ENCODE measurements at regions not wholly inside any gene's neighbourhood (a gene's known extent, or its start where the extent isn't known, plus 50 kb on each side); places are given as distances from the start of the nearest gene placed in this dataset.

DNA sequence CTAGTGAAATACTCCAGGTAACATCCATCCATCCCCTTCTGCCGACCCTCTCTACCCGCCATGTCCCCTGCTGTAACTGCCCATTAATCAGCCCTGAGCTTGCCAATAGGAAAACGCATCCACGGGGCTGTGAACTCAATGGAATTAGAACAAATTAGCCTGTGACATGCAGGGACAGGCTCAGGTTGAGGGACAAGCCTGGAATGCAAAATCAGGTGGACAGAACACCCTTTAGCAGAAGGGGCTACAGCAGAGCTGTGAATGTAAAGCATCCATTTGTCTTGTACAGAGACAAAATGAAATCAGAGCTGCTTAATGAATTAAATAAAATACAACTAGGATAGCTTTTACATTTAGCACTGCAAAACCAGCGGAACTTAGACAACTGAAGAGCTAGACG lies 187.3 kb upstream of the SASH1 start:
- Mint-ChIP-seq H3K27ac (no peak overlapping the region), H3K27me3 (peaks cover 19% of the 10 kb centered on the region), H3K4me3 (no peak overlapping the region), H3K36me3 (ENCODE audit: low read depth) (no peaks in the 10 kb centered on the region), H3K9me3 (no peaks in the 10 kb centered on the region), H3K4me1 (ENCODE audit: low read depth) (no peaks in the 10 kb centered on the region)
- Histone ChIP-seq H3K4me1 (ENCODE audit: insufficient read depth, low read length) (no peaks in the 10 kb centered on the region), H3K36me3 (ENCODE audit: insufficient read depth, low read length) (no peaks in the 10 kb centered on the region), H3K27me3 (ENCODE audit: control insufficient read depth in 1 of 2, insufficient read depth in 2 of 2, low read length in 2 of 2) (no peaks in the 10 kb centered on the region), H3K4me3 (ENCODE audit: low read length) (no peak overlapping the region), H3K9me3 (ENCODE audit: control insufficient read depth in 1 of 2, insufficient read depth in 1 of 2, low read length in 2 of 2) (no peaks in the 10 kb centered on the region), H3K27ac (ENCODE audit: low read depth in 1 of 2, low read length in 2 of 2) (no peak overlapping the region)
- POLR2A ChIA-PET: no interaction called here
- ATAC-seq (ENCODE audit: poor library complexity) (no peak), DNase-seq (no peak)
- CTCF ChIA-PET: no interaction called here
- intact Hi-C loops (cut with DNase I, micrococcal nuclease): no loop called here
- no peak for TF ChIP-seq CTCF (IDR thresholded peaks at IDR 0.05)

DNA sequence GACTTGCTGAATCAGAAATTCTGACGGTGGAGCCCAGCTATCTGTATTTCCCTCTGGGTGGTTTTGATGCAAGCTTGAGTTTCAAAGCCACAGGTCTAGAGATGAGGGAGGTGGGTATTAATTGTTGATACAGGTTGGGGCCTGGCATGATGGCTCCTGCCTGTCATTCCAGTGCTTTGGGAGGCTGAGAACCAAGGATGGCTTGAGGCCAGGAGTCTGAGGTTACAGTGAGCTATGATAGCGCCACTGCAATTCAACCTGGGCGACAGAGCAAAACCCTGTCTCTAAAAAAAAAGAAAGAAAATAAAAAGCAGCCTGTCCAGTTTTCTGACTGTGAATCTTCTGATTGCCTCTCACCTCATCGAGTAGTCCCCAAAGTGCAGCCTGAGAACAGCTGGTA lies 184.8 kb upstream of the SASH1 start:
- Histone ChIP-seq H3K9me3 (ENCODE audit: control insufficient read depth in 1 of 2, insufficient read depth in 1 of 2, low read length in 2 of 2) (no peaks in the 10 kb centered on the region), H3K4me1 (ENCODE audit: insufficient read depth, low read length) (no peaks in the 10 kb centered on the region), H3K4me3 (ENCODE audit: low read length) (no peak overlapping the region), H3K27ac (ENCODE audit: low read depth in 1 of 2, low read length in 2 of 2) (no peak overlapping the region), H3K36me3 (ENCODE audit: insufficient read depth, low read length) (no peaks in the 10 kb centered on the region), H3K27me3 (ENCODE audit: control insufficient read depth in 1 of 2, insufficient read depth in 2 of 2, low read length in 2 of 2) (no peaks in the 10 kb centered on the region)
- POLR2A ChIA-PET: no interaction called here
- Mint-ChIP-seq H3K27me3 (peaks cover 6% of the 10 kb centered on the region), H3K4me3 (no peak overlapping the region), H3K36me3 (ENCODE audit: low read depth) (no peaks in the 10 kb centered on the region), H3K4me1 (ENCODE audit: low read depth) (no peaks in the 10 kb centered on the region), H3K27ac (no peak overlapping the region), H3K9me3 (no peaks in the 10 kb centered on the region)
- CTCF ChIA-PET: no interaction called here
- intact Hi-C loops (cut with DNase I, micrococcal nuclease): no loop called here
- ATAC-seq (ENCODE audit: poor library complexity): no peak
- TF ChIP-seq CTCF (IDR thresholded peaks at IDR 0.05): no peak
- no peak for DNase-seq

GRCh38 chr6:148164645-148165044 lies 178.0 kb upstream of the SASH1 start:
- no peak for TF ChIP-seq CTCF (IDR thresholded peaks at IDR 0.05)
- DNase-seq: no peak
- no peak overlapping the region for H3K4me3 Mint-ChIP-seq
- no peaks in the 10 kb centered on the region for H3K36me3 Mint-ChIP-seq (ENCODE audit: low read depth)
- intact Hi-C loops (cut with DNase I, micrococcal nuclease): loop anchor here in 1 of 2 experiments (10.0 kb wide), 1 partner anchor 1230 kb away; no protein-coding TSS in a partner anchor
- H3K27me3 ChIP-seq (ENCODE audit: control insufficient read depth in 1 of 2, insufficient read depth in 2 of 2, low read length in 2 of 2): no peaks in the 10 kb centered on the region
- no peaks in the 10 kb centered on the region for H3K36me3 ChIP-seq (ENCODE audit: insufficient read depth, low read length)
- no peaks in the 10 kb centered on the region for H3K9me3 ChIP-seq (ENCODE audit: control insufficient read depth in 1 of 2, insufficient read depth in 1 of 2, low read length in 2 of 2)
- no peak overlapping the region for H3K4me3 ChIP-seq (ENCODE audit: low read length)
- no peaks in the 10 kb centered on the region for H3K4me1 ChIP-seq (ENCODE audit: insufficient read depth, low read length)
- CTCF ChIA-PET: no interaction called here
- H3K4me1 Mint-ChIP-seq (ENCODE audit: low read depth): no peaks in the 10 kb centered on the region
- H3K27me3 Mint-ChIP-seq: peaks cover 19% of the 10 kb centered on the region
- POLR2A ChIA-PET: no interaction called here
- H3K27ac ChIP-seq (ENCODE audit: low read depth in 1 of 2, low read length in 2 of 2): no peak overlapping the region
- no peak overlapping the region for H3K27ac Mint-ChIP-seq
- no peaks in the 10 kb centered on the region for H3K9me3 Mint-ChIP-seq
- no peak for ATAC-seq (ENCODE audit: poor library complexity)

Data from CD4-positive, alpha-beta T cell (primary cell).